IMR-90 (cell line): ENCODE measurements at regions not wholly inside any gene's neighbourhood (a gene's known extent, or its start where the extent isn't known, plus 50 kb on each side); places are given as distances from the start of the nearest gene placed in this dataset.

Experiments used
- CEBPB ChIP-seq: IDR thresholded peaks from 2 replicates; pipeline ENCODE4 v1.6.1; 2012; ENCODE audit warnings: low read depth, low read length, improper control_type of control experiment
- MAFK ChIP-seq: IDR thresholded peaks from 2 replicates; pipeline ENCODE4 v1.6.1; 2012; ENCODE audit warnings: low read depth, low read length, improper control_type of control experiment
- POLR2A ChIP-seq: IDR thresholded peaks from 2 replicates; pipeline ENCODE4 v1.6.1; 2012; ENCODE audit warnings: mild to moderate bottlenecking, low read depth, low read length
- RAD21 ChIP-seq: IDR thresholded peaks from 2 replicates; pipeline ENCODE4 v1.6.1; 2012; ENCODE audit warnings: low read length, improper control_type of control experiment
- RFX5 ChIP-seq: IDR thresholded peaks from 2 replicates; pipeline ENCODE4 v1.8.0; 2012; ENCODE audit warnings: low read depth, mild to moderate bottlenecking, low read length, moderate library complexity
- SMC3 ChIP-seq: fragments of 150-350 bp; IDR thresholded peaks from 2 replicates; pipeline ENCODE4 v1.6.1; 2016; ENCODE audit warnings: low read depth, mild to moderate bottlenecking, antibody characterized with exemption, low read length, moderate library complexity
- TF ChIP-seq, protein P1 (sequence below): conservative IDR thresholded peaks from 2 replicates; pipeline ENCODE4 v1.5.1; 2012; ENCODE audit warnings: mild to moderate bottlenecking, low read depth, low read length, improper control_type of control experiment

DNA sequence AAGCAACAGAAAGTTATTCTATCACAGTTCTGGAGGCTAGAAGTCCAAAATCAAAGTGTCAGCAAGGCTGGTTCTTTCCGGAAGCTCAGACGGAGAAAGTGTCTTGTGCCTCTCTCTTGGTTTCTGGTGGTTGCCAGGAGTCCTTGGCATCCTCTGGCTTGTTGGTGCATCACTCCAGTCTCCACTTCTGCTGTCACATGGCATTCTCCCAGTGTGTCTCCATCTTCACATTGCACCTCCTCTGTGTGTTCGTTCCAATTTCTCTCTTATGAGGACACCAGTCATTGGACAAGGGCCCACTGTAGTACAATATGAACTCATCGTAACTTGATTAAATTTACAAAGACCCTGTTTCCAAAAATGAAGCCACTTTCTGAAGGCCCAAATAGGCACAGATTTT lies 175.4 kb upstream of the ATP5MC3 start:
- TF ChIP-seq, protein P1, sequence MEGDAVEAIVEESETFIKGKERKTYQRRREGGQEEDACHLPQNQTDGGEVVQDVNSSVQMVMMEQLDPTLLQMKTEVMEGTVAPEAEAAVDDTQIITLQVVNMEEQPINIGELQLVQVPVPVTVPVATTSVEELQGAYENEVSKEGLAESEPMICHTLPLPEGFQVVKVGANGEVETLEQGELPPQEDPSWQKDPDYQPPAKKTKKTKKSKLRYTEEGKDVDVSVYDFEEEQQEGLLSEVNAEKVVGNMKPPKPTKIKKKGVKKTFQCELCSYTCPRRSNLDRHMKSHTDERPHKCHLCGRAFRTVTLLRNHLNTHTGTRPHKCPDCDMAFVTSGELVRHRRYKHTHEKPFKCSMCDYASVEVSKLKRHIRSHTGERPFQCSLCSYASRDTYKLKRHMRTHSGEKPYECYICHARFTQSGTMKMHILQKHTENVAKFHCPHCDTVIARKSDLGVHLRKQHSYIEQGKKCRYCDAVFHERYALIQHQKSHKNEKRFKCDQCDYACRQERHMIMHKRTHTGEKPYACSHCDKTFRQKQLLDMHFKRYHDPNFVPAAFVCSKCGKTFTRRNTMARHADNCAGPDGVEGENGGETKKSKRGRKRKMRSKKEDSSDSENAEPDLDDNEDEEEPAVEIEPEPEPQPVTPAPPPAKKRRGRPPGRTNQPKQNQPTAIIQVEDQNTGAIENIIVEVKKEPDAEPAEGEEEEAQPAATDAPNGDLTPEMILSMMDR: no peak
- TF ChIP-seq SMC3 (no peak), RAD21 (no peak), RFX5 (no peak), POLR2A (no peak), MAFK (no peak), CEBPB (no peak)
